Islet of Langerhans (tissue), 1 donor: ENCODE measurements at regions not wholly inside any gene's neighbourhood (a gene's known extent, or its start where the extent isn't known, plus 50 kb on each side); places are given as distances from the start of the nearest gene placed in this dataset.
"Not testable (repeated sequence)": the region's sequence is repeated elsewhere in the genome, so short reads cannot be mapped to it uniquely, and the experiment has no call there.

Source experiments
- FAIRE-seq: peaks from one replicate; lab custom pipeline; 2011; peaks lifted over from hg19 to GRCh38; lab: Jason Lieb, UNC

GRCh38 chr21:14753466-14754258, 207.5 kb upstream of the SAMSN1 start:
- no peak for FAIRE-seq

- FAIRE-seq = no peak
Observed at GRCh38 chr21:14753069-14753465, 207.0 kb upstream of the SAMSN1 start.

- FAIRE-seq = no peak
Observed at GRCh38 chr21:14752345-14752909, 206.3 kb upstream of the SAMSN1 start.

GRCh38 chr21:14751602-14752344, 205.7 kb upstream of the SAMSN1 start:
- FAIRE-seq = no peak

GRCh38 chr21:14751011-14751410, 204.9 kb upstream of the SAMSN1 start:
- FAIRE-seq = no peak

- no peak for FAIRE-seq
Observed at GRCh38 chr21:14750041-14750440, 203.9 kb upstream of the SAMSN1 start.

GRCh38 chr21:14748662-14749061, 202.5 kb upstream of the SAMSN1 start:
- no peak for FAIRE-seq

- FAIRE-seq = no peak
Observed at GRCh38 chr21:14744368-14744767, 198.3 kb upstream of the SAMSN1 start.

GRCh38 chr21:14742119-14742518, 196.0 kb upstream of the SAMSN1 start:
- FAIRE-seq = peak; percentile 71

GRCh38 chr21:14741256-14741655, 195.1 kb upstream of the SAMSN1 start:
- FAIRE-seq = peak; percentile 65

GRCh38 chr21:14740692-14741091, 194.6 kb upstream of the SAMSN1 start:
- FAIRE-seq = no peak

GRCh38 chr21:14740116-14740515, 194.0 kb upstream of the SAMSN1 start:
- FAIRE-seq = no peak

- no peak for FAIRE-seq
Observed at GRCh38 chr21:14739590-14739989, 193.5 kb upstream of the SAMSN1 start.

GRCh38 chr21:14738576-14738975, 192.5 kb upstream of the SAMSN1 start:
- FAIRE-seq = not testable (repeated sequence)

GRCh38 chr21:14737922-14738321, 191.8 kb upstream of the SAMSN1 start:
- FAIRE-seq = peak; percentile 95

GRCh38 chr21:14737284-14737691, 191.2 kb upstream of the SAMSN1 start:
- no peak for FAIRE-seq

- no peak for FAIRE-seq
Observed at GRCh38 chr21:14736672-14737071, 190.6 kb upstream of the SAMSN1 start.

- FAIRE-seq = no peak
Observed at GRCh38 chr21:14736162-14736561, 190.0 kb upstream of the SAMSN1 start.

- no peak for FAIRE-seq
Observed at GRCh38 chr21:14734833-14735232, 188.7 kb upstream of the SAMSN1 start.

- FAIRE-seq = no peak
Observed at GRCh38 chr21:14734191-14734590, 188.1 kb upstream of the SAMSN1 start.

GRCh38 chr21:14725219-14725618, 179.1 kb upstream of the SAMSN1 start:
- no peak for FAIRE-seq

- no peak for FAIRE-seq
Observed at GRCh38 chr21:14722841-14723483, 176.8 kb upstream of the SAMSN1 start.

GRCh38 chr21:14720237-14720636, 174.1 kb upstream of the SAMSN1 start:
- no peak for FAIRE-seq
